ENCODE measurements at regions not wholly inside any gene's neighbourhood (a gene's known extent, or its start where the extent isn't known, plus 50 kb on each side); places are given as distances from the start of the nearest gene placed in this dataset.
"Not testable (repeated sequence)": the region's sequence is repeated elsewhere in the genome, so short reads cannot be mapped to it uniquely, and the experiment has no call there.

- ATAC-seq, result no peak
- no peak for DNase-seq (ENCODE audit: missing footprints)
- intact Hi-C loops (cut with DNase I), result no loop called here
Observed at GRCh38 chr2:192719629-192720028, 524.9 kb upstream of the TMEFF2 start.

GRCh38 chr2:192718340-192718739, 523.6 kb upstream of the TMEFF2 start:
- ATAC-seq (no peak), DNase-seq (ENCODE audit: missing footprints) (no peak)
- intact Hi-C loops (cut with DNase I), result no loop called here

- intact Hi-C loops (cut with DNase I), result no loop called here
- ATAC-seq, result no peak
- no peak for DNase-seq (ENCODE audit: missing footprints)
Observed at GRCh38 chr2:192700934-192701333, 506.2 kb upstream of the TMEFF2 start.

- intact Hi-C loops (cut with DNase I), result no loop called here
- DNase-seq (ENCODE audit: missing footprints) (no peak), ATAC-seq (no peak)
Observed at GRCh38 chr2:192697880-192698279, 503.1 kb upstream of the TMEFF2 start.

- ATAC-seq (no peak), DNase-seq (ENCODE audit: missing footprints) (no peak)
- intact Hi-C loops (cut with DNase I), result no loop called here
Observed at GRCh38 chr2:192696857-192697256, 502.1 kb upstream of the TMEFF2 start.

- intact Hi-C loops (cut with DNase I), result no loop called here
- DNase-seq (ENCODE audit: missing footprints), result no peak
- no peak for ATAC-seq
Observed at GRCh38 chr2:192687015-192687414, 492.3 kb upstream of the TMEFF2 start.

- DNase-seq (ENCODE audit: missing footprints); ATAC-seq; intact Hi-C loops (cut with DNase I): not testable (repeated sequence)
Observed at GRCh38 chr2:192682511-192682910, 487.8 kb upstream of the TMEFF2 start.

GRCh38 chr2:192675681-192676080, 480.9 kb upstream of the TMEFF2 start:
- intact Hi-C loops (cut with DNase I), result no loop called here
- no peak for ATAC-seq
- DNase-seq (ENCODE audit: missing footprints), result no peak

GRCh38 chr2:192669505-192670091, 474.9 kb upstream of the TMEFF2 start:
- DNase-seq (ENCODE audit: missing footprints) (no peak), ATAC-seq (no peak)
- intact Hi-C loops (cut with DNase I), result no loop called here

- DNase-seq (ENCODE audit: missing footprints); intact Hi-C loops (cut with DNase I); ATAC-seq: not testable (repeated sequence)
Observed at GRCh38 chr2:192660555-192660954, 465.8 kb upstream of the TMEFF2 start.

- no peak for DNase-seq (ENCODE audit: missing footprints)
- ATAC-seq, result no peak
- intact Hi-C loops (cut with DNase I), result no loop called here
Observed at GRCh38 chr2:192657362-192657761, 462.6 kb upstream of the TMEFF2 start.

- intact Hi-C loops (cut with DNase I), result no loop called here
- no peak for DNase-seq (ENCODE audit: missing footprints)
- no peak for ATAC-seq
Observed at GRCh38 chr2:192655916-192656315, 461.2 kb upstream of the TMEFF2 start.

- intact Hi-C loops (cut with DNase I), result no loop called here
- ATAC-seq (no peak), DNase-seq (ENCODE audit: missing footprints) (no peak)
Observed at GRCh38 chr2:192645811-192646598, 451.3 kb upstream of the TMEFF2 start.

GRCh38 chr2:192634557-192634956, 439.8 kb upstream of the TMEFF2 start:
- intact Hi-C loops (cut with DNase I), result no loop called here
- ATAC-seq, result no peak

GRCh38 chr2:192628017-192628416, 433.3 kb upstream of the TMEFF2 start:
- no peak for DNase-seq (ENCODE audit: missing footprints)
- ATAC-seq, result no peak
- intact Hi-C loops (cut with DNase I), result no loop called here

More at GRCh38 chr2:192634557-192634956, 439.8 kb upstream of the TMEFF2 start:
- DNase-seq (ENCODE audit: missing footprints), result no peak

- DNase-seq (ENCODE audit: missing footprints) (no peak), ATAC-seq (no peak)
- intact Hi-C loops (cut with DNase I), result no loop called here
Observed at GRCh38 chr2:192615105-192615504, 420.4 kb upstream of the TMEFF2 start.

GRCh38 chr2:192604295-192604694, 409.6 kb upstream of the TMEFF2 start:
- DNase-seq (ENCODE audit: missing footprints) (no peak), ATAC-seq (no peak)

GRCh38 chr2:192598649-192599048, 403.9 kb upstream of the TMEFF2 start:
- ATAC-seq; DNase-seq (ENCODE audit: missing footprints); intact Hi-C loops (cut with DNase I): not testable (repeated sequence)

More at GRCh38 chr2:192604295-192604694, 409.6 kb upstream of the TMEFF2 start:
- intact Hi-C loops (cut with DNase I), result no loop called here

GRCh38 chr2:192593561-192593960, 398.8 kb upstream of the TMEFF2 start:
- intact Hi-C loops (cut with DNase I), result no loop called here
- no peak for ATAC-seq
- DNase-seq (ENCODE audit: missing footprints), result no peak

GRCh38 chr2:192591617-192592016, 396.9 kb upstream of the TMEFF2 start:
- DNase-seq (ENCODE audit: missing footprints) (no peak), ATAC-seq (no peak)
- intact Hi-C loops (cut with DNase I), result no loop called here

All from Right ventricle myocardium inferior (tissue), 1 donor.